Endothelial cell of umbilical vein (primary cell): ENCODE measurements at regions not wholly inside any gene's neighbourhood (a gene's known extent, or its start where the extent isn't known, plus 50 kb on each side); places are given as distances from the start of the nearest gene placed in this dataset.

Experiments
- BruUV-seq: library from RNA; stranded (reverse); fragments of 400-500 nt; replicated peaks from 2 replicates; lab custom pipeline; 2021; lab: Mats Ljungman, UMichigan
- CTCF ChIA-PET: fragments of 300-600, 350-600 bp; sonication (Branson Sonifier 250); formaldehyde crosslinking; loops from one replicate; lab custom pipeline; 2021; ENCODE audit warnings: antibody characterized with exemption, inconsistent platforms; lab: Charles Lee
- POLR2A ChIA-PET: fragments of 300-600, 350-600 bp; sonication (Branson Sonifier 250); formaldehyde crosslinking; loops from one replicate; lab custom pipeline; 2021; ENCODE audit warnings: antibody characterized with exemption, inconsistent platforms; lab: Charles Lee
- DNase-seq: peaks from one replicate; pipeline ENCODE4 v3.0.0-alpha.2; 2011; ENCODE audit warnings: low read depth, low spot score
- FAIRE-seq: peaks from 2 replicates; lab custom pipeline; 2011; peaks lifted over from hg19 to GRCh38; lab: Jason Lieb, UNC
- H2AFZ ChIP-seq: 2 replicates; pipeline ENCODE4 v1.6.0; 2012; ENCODE audit warnings: low read depth, low read length, control low read depth, inconsistent platforms
- H3K27ac ChIP-seq: 2 replicates; pipeline ENCODE4 v1.5.1; 2011; ENCODE audit warnings: low read depth, mild to moderate bottlenecking, control low read depth, low read length, moderate library complexity; ENCODE audit not compliant: insufficient read depth
- H3K27me3 ChIP-seq, 2 experiments: 2 replicates each; pipeline versions ENCODE4 v1.6.0 to v1.6.1; 2011; ENCODE audit warnings: low read length in 2 of 2, mixed read lengths in 1 of 2; ENCODE audit not compliant: control insufficient read depth in 2 of 2, insufficient read depth in 2 of 2
- H3K36me3 ChIP-seq, 2 experiments: 2 replicates in 1 of 2; 3 replicates in 1 of 2; pipeline ENCODE4 v1.5.1; 2011; ENCODE audit warnings: low read length in 2 of 2, mild to moderate bottlenecking in 1 of 2, moderate library complexity in 1 of 2; ENCODE audit not compliant: control insufficient read depth in 2 of 2, insufficient read depth in 2 of 2; ENCODE audit errors: extremely low read depth in 1 of 2
- H3K4me1 ChIP-seq: 3 replicates; pipeline ENCODE4 v1.5.1; 2011; ENCODE audit warnings: mild to moderate bottlenecking, low read length; ENCODE audit not compliant: control insufficient read depth, insufficient read depth; ENCODE audit errors: extremely low read depth
- H3K4me2 ChIP-seq: 2 replicates; pipeline ENCODE4 v1.6.1; 2011; ENCODE audit warnings: low read length, control low read depth, mixed read lengths; ENCODE audit not compliant: insufficient read depth
- H3K4me3 ChIP-seq, 3 experiments: fragments of 200-600 bp in 1 of 3; sonication (generic), shearing (Covaris generic) in 1 of 3; replicated peaks in 1 of 3; 2 replicates each; pipeline ENCODE4 v1.5.1; 2011 to 2016; ENCODE audit warnings: control low read depth in 3 of 3, low read length in 3 of 3, mild to moderate bottlenecking in 2 of 3, inconsistent platforms in 1 of 3, low read depth in 1 of 3, moderate library complexity in 1 of 3; ENCODE audit not compliant: insufficient read depth in 1 of 3
- H3K79me2 ChIP-seq: 2 replicates; pipeline ENCODE4 v1.6.0; 2012; ENCODE audit warnings: low read length, inconsistent platforms; ENCODE audit not compliant: control insufficient read depth, insufficient read depth
- H3K9ac ChIP-seq: replicated peaks from 2 replicates; pipeline ENCODE3; 2011; ENCODE audit warnings: low read length, control low read depth; ENCODE audit not compliant: insufficient read depth; ENCODE audit errors: extremely low read depth
- H3K9me1 ChIP-seq: replicated peaks from 3 replicates; pipeline ENCODE4 v1.6.0; 2011; ENCODE audit warnings: mild to moderate bottlenecking, low read length; ENCODE audit not compliant: control insufficient read depth, insufficient read depth; ENCODE audit errors: extremely low read depth
- H3K9me3 ChIP-seq: replicated peaks from 2 replicates; pipeline ENCODE4 v1.5.1; 2012; ENCODE audit warnings: low read length, inconsistent platforms; ENCODE audit not compliant: control insufficient read depth, insufficient read depth
- H4K20me1 ChIP-seq: replicated peaks from 2 replicates; pipeline ENCODE3; 2011; ENCODE audit warnings: mild to moderate bottlenecking, low read length; ENCODE audit not compliant: control insufficient read depth, insufficient read depth; ENCODE audit errors: extremely low read depth
- EZH2 ChIP-seq: IDR thresholded peaks from 2 replicates; pipeline ENCODE4 v1.6.1; 2012; ENCODE audit warnings: borderline replicate concordance, low read depth, mild to moderate bottlenecking, moderate library complexity, low read length, inconsistent platforms; ENCODE audit not compliant: severe bottlenecking
- FOS ChIP-seq: IDR thresholded peaks from 2 replicates; pipeline ENCODE4 v1.6.1; 2011; ENCODE audit warnings: mild to moderate bottlenecking, low read length, moderate library complexity, borderline replicate concordance; ENCODE audit not compliant: insufficient read depth
- GATA2 ChIP-seq: IDR thresholded peaks from 2 replicates; pipeline ENCODE4 v1.7.0; 2011; ENCODE audit warnings: low read depth, mild to moderate bottlenecking, moderate library complexity, mixed read lengths, low read length; ENCODE audit not compliant: insufficient read length, insufficient read depth
- JUN ChIP-seq: IDR thresholded peaks from 2 replicates; pipeline ENCODE4 v1.6.1; 2011; ENCODE audit warnings: borderline replicate concordance, low read depth; ENCODE audit not compliant: insufficient read length, insufficient read depth
- MYC ChIP-seq: IDR thresholded peaks from one replicate; pipeline ENCODE4 v1.6.1; 2011; ENCODE audit warnings: mild to moderate bottlenecking, low read depth, low read length
- POLR2A ChIP-seq: IDR thresholded peaks from 2 replicates; pipeline ENCODE4 v1.6.1; 2012; ENCODE audit warnings: low read depth, mild to moderate bottlenecking, control low read depth, low read length
- POLR2AphosphoS5 ChIP-seq: IDR thresholded peaks from 2 replicates; pipeline ENCODE4 v1.6.1; 2012; ENCODE audit warnings: low read depth, mild to moderate bottlenecking, control low read depth, low read length, moderate library complexity; ENCODE audit not compliant: insufficient read depth
- dilution Hi-C: fragments of 300-500 bp; cut with MboI; formaldehyde crosslinking; loops from one replicate; pipeline ENCODE4 v1.15.0; 2019; ENCODE audit warnings: low sequenced_read_pairs; ENCODE audit not compliant: extremely low pct_ligation_motif_present
- intact Hi-C: fragments of 100-400 bp; cut with micrococcal nuclease; formaldehyde crosslinking; loops from one replicate; pipeline ENCODE4 v1.10.0; 2022
- TF ChIP-seq, protein P1 (sequence below), 2 donors: IDR thresholded peaks; 1 replicate in 1 of 2; 2 replicates in 1 of 2; pipeline ENCODE4 v1.5.1; 2011; ENCODE audit warnings: low read length in 2 of 2, mild to moderate bottlenecking in 2 of 2, moderate library complexity in 2 of 2, control low read depth in 1 of 2, inconsistent platforms in 1 of 2, low read depth in 1 of 2; ENCODE audit not compliant: insufficient read depth in 1 of 2; ENCODE audit errors: extremely low read depth in 1 of 2
- TF ChIP-seq, protein P2 (sequence below): IDR thresholded peaks from 2 replicates; pipeline ENCODE4 v1.6.1; 2011; ENCODE audit not compliant: insufficient read depth, insufficient read length

DNA sequence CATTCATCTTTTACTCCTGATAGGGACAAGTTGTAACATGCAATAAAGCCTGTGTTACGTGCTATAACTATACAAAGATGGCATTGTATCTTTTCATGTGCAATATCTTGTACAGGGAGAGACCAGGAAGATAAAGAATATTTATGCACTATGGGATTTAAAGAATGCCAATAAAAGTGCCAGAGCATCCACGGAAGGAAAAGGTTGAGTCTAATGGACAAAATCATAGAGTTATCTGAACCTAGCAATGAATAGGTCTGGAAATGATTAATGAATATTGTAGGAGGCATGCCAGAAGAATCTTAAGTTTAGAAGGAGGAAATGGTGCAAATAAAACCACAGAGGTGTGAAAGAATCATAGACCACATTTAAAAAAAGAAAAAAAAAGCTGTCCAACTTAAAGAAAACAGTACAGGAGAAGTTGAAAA is 263.9 kb downstream of the KCNC2 start:
- H3K36me3 ChIP-seq: no peaks in the 10 kb centered on the region
- no peak overlapping the region for H3K27ac ChIP-seq
- no peak overlapping the region for H3K4me3 ChIP-seq
- no peaks in the 10 kb centered on the region for H4K20me1 ChIP-seq
- H3K27me3 ChIP-seq: no peaks in the 10 kb centered on the region
- no peak overlapping the region for H3K4me2 ChIP-seq
- DNase-seq (no peak), FAIRE-seq (no peak)
- H3K9me3 ChIP-seq: no peaks in the 10 kb centered on the region
- H3K79me2 ChIP-seq: no peaks in the 10 kb centered on the region
- TF ChIP-seq POLR2A (no peak), GATA2 (no peak), JUN (no peak), POLR2AphosphoS5 (no peak), MYC (no peak), EZH2 (no peak), FOS (no peak)
- TF ChIP-seq, protein P1, sequence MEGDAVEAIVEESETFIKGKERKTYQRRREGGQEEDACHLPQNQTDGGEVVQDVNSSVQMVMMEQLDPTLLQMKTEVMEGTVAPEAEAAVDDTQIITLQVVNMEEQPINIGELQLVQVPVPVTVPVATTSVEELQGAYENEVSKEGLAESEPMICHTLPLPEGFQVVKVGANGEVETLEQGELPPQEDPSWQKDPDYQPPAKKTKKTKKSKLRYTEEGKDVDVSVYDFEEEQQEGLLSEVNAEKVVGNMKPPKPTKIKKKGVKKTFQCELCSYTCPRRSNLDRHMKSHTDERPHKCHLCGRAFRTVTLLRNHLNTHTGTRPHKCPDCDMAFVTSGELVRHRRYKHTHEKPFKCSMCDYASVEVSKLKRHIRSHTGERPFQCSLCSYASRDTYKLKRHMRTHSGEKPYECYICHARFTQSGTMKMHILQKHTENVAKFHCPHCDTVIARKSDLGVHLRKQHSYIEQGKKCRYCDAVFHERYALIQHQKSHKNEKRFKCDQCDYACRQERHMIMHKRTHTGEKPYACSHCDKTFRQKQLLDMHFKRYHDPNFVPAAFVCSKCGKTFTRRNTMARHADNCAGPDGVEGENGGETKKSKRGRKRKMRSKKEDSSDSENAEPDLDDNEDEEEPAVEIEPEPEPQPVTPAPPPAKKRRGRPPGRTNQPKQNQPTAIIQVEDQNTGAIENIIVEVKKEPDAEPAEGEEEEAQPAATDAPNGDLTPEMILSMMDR (IDR thresholded peaks at IDR 0.05; ENCODE audit: extremely low read depth in 1 of 2, insufficient read depth in 1 of 2, low read depth in 1 of 2, low read length in 2 of 2): no peak
- TF ChIP-seq, protein P2, sequence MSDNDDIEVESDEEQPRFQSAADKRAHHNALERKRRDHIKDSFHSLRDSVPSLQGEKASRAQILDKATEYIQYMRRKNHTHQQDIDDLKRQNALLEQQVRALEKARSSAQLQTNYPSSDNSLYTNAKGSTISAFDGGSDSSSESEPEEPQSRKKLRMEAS: no peak
- no TSS peak for BruUV-seq
- no peaks in the 10 kb centered on the region for H3K4me1 ChIP-seq
- intact Hi-C loops (no loop called here), dilution Hi-C loops (no loop called here)
- no peak overlapping the region for H3K9ac ChIP-seq
- H3K9me1 ChIP-seq: no peaks in the 10 kb centered on the region
- no peak overlapping the region for H2AFZ ChIP-seq
- ChIA-PET CTCF (no interaction called here), POLR2A (no interaction called here)
